GM23248 (cell line): ENCODE measurements at regions not wholly inside any gene's neighbourhood (a gene's known extent, or its start where the extent isn't known, plus 50 kb on each side); places are given as distances from the start of the nearest gene placed in this dataset.

ENCODE experiments used
- EZH2 ChIP-seq: fragments of 200-600 bp; sonication (generic); IDR thresholded peaks from 2 replicates; pipeline ENCODE4 v1.6.1; 2018; ENCODE audit warnings: antibody characterized with exemption, mild to moderate bottlenecking; ENCODE audit not compliant: insufficient read depth, poor library complexity, severe bottlenecking
- EZH2phosphoT487 ChIP-seq: fragments of 200-600 bp; sonication (generic); IDR thresholded peaks from 2 replicates; pipeline ENCODE4 v1.6.1; 2018; ENCODE audit warnings: antibody characterized with exemption, moderate library complexity, mild to moderate bottlenecking, low read depth; ENCODE audit not compliant: insufficient read depth

DNA sequence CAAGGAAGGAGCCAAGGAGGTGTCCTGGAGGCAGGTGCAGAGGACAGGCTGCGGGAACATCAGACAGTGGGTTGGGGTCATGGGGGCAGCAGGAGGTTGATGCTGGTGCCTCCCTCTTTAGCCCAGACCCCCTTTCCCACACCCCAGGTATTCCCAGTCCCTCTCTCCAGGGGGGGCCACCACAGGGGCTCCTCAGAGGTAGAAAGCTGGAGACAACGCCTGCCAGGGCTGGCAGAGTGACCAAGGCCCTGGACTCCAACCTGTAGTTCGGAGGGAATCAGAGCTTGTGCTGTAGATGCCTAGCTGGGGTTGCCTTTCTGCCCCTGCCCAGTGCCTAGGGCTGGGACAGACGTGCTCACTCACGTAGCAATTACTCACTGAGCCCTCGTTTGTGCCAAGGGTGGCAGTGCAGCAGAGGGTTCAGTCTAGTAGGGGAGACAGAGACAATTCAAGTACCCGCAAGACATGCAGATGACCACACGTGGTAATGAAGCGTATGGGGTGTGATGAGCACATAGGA is 148.2 kb downstream of the PTPRU start:
- TF ChIP-seq EZH2 (no peak), EZH2phosphoT487 (no peak)
